Psoas muscle (tissue), 7 donors: ENCODE measurements at regions not wholly inside any gene's neighbourhood (a gene's known extent, or its start where the extent isn't known, plus 50 kb on each side); places are given as distances from the start of the nearest gene placed in this dataset.

ENCODE experiments used
- ATAC-seq, 4 donors: fragments of 200-7000 bp; cut with Tn5 transposase; one replicate each; pipeline ENCODE4 v1.9.1; 2020; ENCODE audit warnings: moderate library complexity in 3 of 4, mild to moderate bottlenecking in 2 of 4
- DNase-seq, 2 donors: peaks; one replicate each; pipeline ENCODE4 v3.0.0-alpha.2; 2020
- H3K27ac ChIP-seq: fragments of 200-600 bp; one replicate; pipeline ENCODE4 v1.8.0; 2022
- H3K27me3 ChIP-seq, 3 donors: fragments of 200-600 bp in 1 of 3; one replicate each; pipeline versions ENCODE4 v1.6.1 to v1.8.0; 2013 to 2022; ENCODE audit warnings: low read length in 2 of 3, mild to moderate bottlenecking in 2 of 3, moderate library complexity in 1 of 3; ENCODE audit not compliant: insufficient read depth in 3 of 3
- H3K36me3 ChIP-seq, 2 donors: fragments of 200-600 bp in 1 of 2; one replicate each; pipeline versions ENCODE4 v1.6.1 to v1.8.0; 2013 to 2022; ENCODE audit warnings: low read depth in 1 of 2, mild to moderate bottlenecking in 1 of 2, moderate library complexity in 1 of 2; ENCODE audit not compliant: insufficient read depth in 1 of 2
- H3K4me1 ChIP-seq: fragments of 200-600 bp; one replicate; pipeline ENCODE4 v1.8.0; 2022
- H3K4me3 ChIP-seq: fragments of 200-600 bp; one replicate; pipeline ENCODE4 v1.8.0; 2022; ENCODE audit warnings: mild to moderate bottlenecking
- H3K9me3 ChIP-seq: fragments of 200-600 bp; one replicate; pipeline ENCODE4 v1.8.0; 2022
- WGBS, 3 donors: extraction: QIAGEN DNeasy Blood & Tissue Kit; methylation state at CpG; one replicate each; pipeline versions ENCODE4 v1.1.6 to v1.1.7; 2013; 5-methylcytosine and 5-hydroxymethylcytosine counted together
- intact Hi-C, 2 donors: fragments of 100-400 bp; cut with DNase I; formaldehyde crosslinking; loops; one replicate each; pipeline versions ENCODE4 v1.11.0 to v1.14.2; 2022
- TF ChIP-seq, protein P1 (sequence below): fragments of 200-600 bp; IDR thresholded peaks from one replicate; pipeline ENCODE4 v1.8.0; 2022; ENCODE audit warnings: antibody characterized with exemption
- donor health status: healthy with polysubstance abuse.
- donor health status: DM: no; HTN: no; CAD: no; lungs with moderate emphysema.
- donor health status: Bipolar disorder and iron deficiency.
- donor health status: healthy.
- donor health status: DM: yes; HTN: yes; CAD: no.
- donor health status: DM: no; HTN: no; CAD: no.
- donor health status: DM: yes; HTN: yes; CAD: no.

DNA sequence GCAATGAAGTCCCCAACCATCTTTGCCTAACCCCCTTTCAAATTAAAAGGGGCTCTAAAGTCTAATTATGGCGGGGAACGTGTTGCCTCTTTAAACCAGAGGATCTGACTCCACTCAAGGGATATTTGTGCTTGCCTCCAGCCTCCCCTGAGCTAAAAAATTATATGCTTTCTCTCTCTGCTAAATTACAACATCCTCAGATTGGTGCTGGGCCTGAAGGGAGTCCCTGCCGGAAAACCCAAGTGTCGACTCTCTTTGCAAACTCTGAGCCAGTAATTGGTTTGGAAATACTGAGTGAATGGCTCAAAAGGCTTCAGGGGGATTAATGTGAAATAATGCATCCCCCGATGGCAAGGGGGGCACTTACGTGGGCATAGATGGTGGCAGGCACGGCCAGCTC lies 208.5 kb upstream of the TNRC6C start:
- DNase-seq, result no peak
- ATAC-seq, result no peak
- Histone ChIP-seq H3K27me3 (no peaks in the 10 kb centered on the region), H3K9me3 (no peaks in the 10 kb centered on the region), H3K4me1 (no peaks in the 10 kb centered on the region), H3K36me3 (no peaks in the 10 kb centered on the region), H3K27ac (no peak overlapping the region), H3K4me3 (no peak overlapping the region)
- TF ChIP-seq, protein P1, sequence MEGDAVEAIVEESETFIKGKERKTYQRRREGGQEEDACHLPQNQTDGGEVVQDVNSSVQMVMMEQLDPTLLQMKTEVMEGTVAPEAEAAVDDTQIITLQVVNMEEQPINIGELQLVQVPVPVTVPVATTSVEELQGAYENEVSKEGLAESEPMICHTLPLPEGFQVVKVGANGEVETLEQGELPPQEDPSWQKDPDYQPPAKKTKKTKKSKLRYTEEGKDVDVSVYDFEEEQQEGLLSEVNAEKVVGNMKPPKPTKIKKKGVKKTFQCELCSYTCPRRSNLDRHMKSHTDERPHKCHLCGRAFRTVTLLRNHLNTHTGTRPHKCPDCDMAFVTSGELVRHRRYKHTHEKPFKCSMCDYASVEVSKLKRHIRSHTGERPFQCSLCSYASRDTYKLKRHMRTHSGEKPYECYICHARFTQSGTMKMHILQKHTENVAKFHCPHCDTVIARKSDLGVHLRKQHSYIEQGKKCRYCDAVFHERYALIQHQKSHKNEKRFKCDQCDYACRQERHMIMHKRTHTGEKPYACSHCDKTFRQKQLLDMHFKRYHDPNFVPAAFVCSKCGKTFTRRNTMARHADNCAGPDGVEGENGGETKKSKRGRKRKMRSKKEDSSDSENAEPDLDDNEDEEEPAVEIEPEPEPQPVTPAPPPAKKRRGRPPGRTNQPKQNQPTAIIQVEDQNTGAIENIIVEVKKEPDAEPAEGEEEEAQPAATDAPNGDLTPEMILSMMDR, result no peak
- WGBS, 3 donors, result 74 to 78% (median 77%) methylated on average over 7 of the region's 7 CpGs
- intact Hi-C loops, result no loop called here

GRCh38 chr17:77750427-77751043 lies 208.0 kb upstream of the TNRC6C start:
- intact Hi-C loops, result no loop called here
- no peaks in the 10 kb centered on the region for H3K9me3 ChIP-seq
- H3K27ac ChIP-seq, result no peak overlapping the region
- H3K4me1 ChIP-seq, result no peaks in the 10 kb centered on the region
- no peaks in the 10 kb centered on the region for H3K27me3 ChIP-seq
- DNase-seq, result no peak
- no peaks in the 10 kb centered on the region for H3K36me3 ChIP-seq
- TF ChIP-seq, protein P1, result no peak
- no peak for ATAC-seq
- WGBS, 3 donors, result 81 to 93% (median 87%) methylated on average over 5 of the region's 5 CpGs
- H3K4me3 ChIP-seq, result no peak overlapping the region

- TF ChIP-seq, protein P1, result no peak
- no peaks in the 10 kb centered on the region for H3K4me1 ChIP-seq
- no peak overlapping the region for H3K4me3 ChIP-seq
- no peaks in the 10 kb centered on the region for H3K36me3 ChIP-seq
- intact Hi-C loops, result no loop called here
- no peaks in the 10 kb centered on the region for H3K27me3 ChIP-seq
- no peaks in the 10 kb centered on the region for H3K9me3 ChIP-seq
- 79 to 84% (median 81%) methylated on average over 8 of the region's 8 CpGs for WGBS, 3 donors
- no peak overlapping the region for H3K27ac ChIP-seq
- no peak for DNase-seq
- no peak for ATAC-seq
Observed at GRCh38 chr17:77753246-77753645, 205.3 kb upstream of the TNRC6C start.

- H3K27me3 ChIP-seq, result no peaks in the 10 kb centered on the region
- WGBS, 3 donors, result 90 to 94% (median 93%) methylated on average over 12 of the region's 12 CpGs
- no peak overlapping the region for H3K4me3 ChIP-seq
- DNase-seq (no peak), ATAC-seq (no peak)
- TF ChIP-seq, protein P1, result no peak
- no peak overlapping the region for H3K27ac ChIP-seq
- intact Hi-C loops, result no loop called here
- H3K9me3 ChIP-seq, result no peaks in the 10 kb centered on the region
- no peaks in the 10 kb centered on the region for H3K4me1 ChIP-seq
- H3K36me3 ChIP-seq, result no peaks in the 10 kb centered on the region
Observed at GRCh38 chr17:77753691-77754245, 204.7 kb upstream of the TNRC6C start.

GRCh38 chr17:77754956-77755355 lies 203.5 kb upstream of the TNRC6C start:
- H3K4me1 ChIP-seq, result no peaks in the 10 kb centered on the region
- no peak overlapping the region for H3K27ac ChIP-seq
- 94 to 95% (median 95%) methylated on average over 5 of the region's 5 CpGs for WGBS, 3 donors
- H3K4me3 ChIP-seq, result no peak overlapping the region
- TF ChIP-seq, protein P1, result no peak
- no peaks in the 10 kb centered on the region for H3K9me3 ChIP-seq
- DNase-seq, result no peak
- no peaks in the 10 kb centered on the region for H3K27me3 ChIP-seq
- intact Hi-C loops, result no loop called here
- no peaks in the 10 kb centered on the region for H3K36me3 ChIP-seq
- no peak for ATAC-seq
